Ishikawa (cell line): ENCODE measurements at regions not wholly inside any gene's neighbourhood (a gene's known extent, or its start where the extent isn't known, plus 50 kb on each side); places are given as distances from the start of the nearest gene placed in this dataset.

Experiments used
- FOXM1 ChIP-seq: IDR thresholded peaks from 2 replicates; pipeline ENCODE4 v1.6.1; 2012; ENCODE audit warnings: low read depth, borderline replicate concordance
- REST ChIP-seq: IDR thresholded peaks from 2 replicates; pipeline ENCODE4 v1.6.1; 2012; ENCODE audit warnings: low read depth, mild to moderate bottlenecking

DNA sequence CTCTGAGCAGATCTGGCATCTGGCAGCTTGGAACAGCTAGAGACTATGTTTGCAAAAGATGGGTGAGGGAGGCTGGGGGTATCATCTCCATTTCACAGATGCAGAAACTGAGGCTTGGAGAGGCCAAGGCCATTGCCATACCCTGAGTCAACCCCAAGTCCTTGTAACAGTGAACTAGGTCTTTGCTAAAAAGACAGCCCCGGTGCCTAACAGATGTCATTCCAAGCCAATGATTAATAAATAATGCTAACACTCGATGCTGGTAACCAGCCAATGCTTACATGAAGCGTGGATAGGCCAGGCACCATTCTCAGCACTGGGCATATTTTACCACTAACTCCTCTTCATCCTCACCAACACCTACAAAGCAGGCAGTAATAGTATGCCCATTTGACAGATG is 164.0 kb downstream of the MN1 start:
- TF ChIP-seq FOXM1, result no peak
- no peak for TF ChIP-seq REST
